H9 (cell line): ENCODE measurements at regions not wholly inside any gene's neighbourhood (a gene's known extent, or its start where the extent isn't known, plus 50 kb on each side); places are given as distances from the start of the nearest gene placed in this dataset.

Experiments
- DNase-seq: peaks from one replicate; pipeline ENCODE4 v3.0.0-alpha.2; 2017
- H2AFZ ChIP-seq: one replicate; pipeline ENCODE4 v1.6.1; 2013; ENCODE audit warnings: mild to moderate bottlenecking, low read length, control low read depth, moderate library complexity
- H2AK5ac ChIP-seq: 2 replicates; pipeline ENCODE4 v1.6.1; 2013; ENCODE audit warnings: low read length, control low read depth, mixed read lengths; ENCODE audit not compliant: insufficient read length
- H2BK120ac ChIP-seq: one replicate; pipeline ENCODE4 v1.6.1; 2013; ENCODE audit warnings: low read depth, mild to moderate bottlenecking, low read length, control low read depth, inconsistent platforms; ENCODE audit not compliant: poor library complexity, severe bottlenecking
- H2BK12ac ChIP-seq: 2 replicates; pipeline ENCODE4 v1.6.1; 2013; ENCODE audit warnings: low read length, control low read depth, mixed read lengths, low read depth; ENCODE audit not compliant: insufficient read length
- H2BK15ac ChIP-seq: 2 replicates; pipeline ENCODE4 v1.6.1; 2013; ENCODE audit warnings: low read depth, low read length, control low read depth
- H2BK20ac ChIP-seq: one replicate; pipeline ENCODE4 v1.6.1; 2013; ENCODE audit warnings: low read depth, mild to moderate bottlenecking, low read length, control low read depth, inconsistent platforms; ENCODE audit not compliant: poor library complexity, severe bottlenecking
- H2BK5ac ChIP-seq: 2 replicates; pipeline ENCODE4 v1.6.1; 2013; ENCODE audit warnings: low read length, control low read depth, mixed read lengths; ENCODE audit not compliant: insufficient read length
- H3K14ac ChIP-seq: 2 replicates; pipeline ENCODE4 v1.6.1; 2013; ENCODE audit warnings: low read length, control low read depth; ENCODE audit not compliant: insufficient read depth
- H3K18ac ChIP-seq: 2 replicates; pipeline ENCODE4 v1.6.1; 2013; ENCODE audit warnings: low read depth, mild to moderate bottlenecking, mixed read lengths, low read length, control low read depth; ENCODE audit not compliant: insufficient read length
- H3K23ac ChIP-seq: 2 replicates; pipeline ENCODE4 v1.6.1; 2013; ENCODE audit warnings: low read length, control low read depth, mixed read lengths, low read depth; ENCODE audit not compliant: insufficient read length
- H3K23me2 ChIP-seq: 2 replicates; pipeline ENCODE4 v1.6.1; 2013; ENCODE audit warnings: low read depth, mild to moderate bottlenecking, mixed read lengths, low read length, control low read depth; ENCODE audit not compliant: insufficient read length, poor library complexity, severe bottlenecking
- H3K27ac ChIP-seq: 2 replicates; pipeline ENCODE4 v1.5.1; 2013; ENCODE audit warnings: low read length, control low read depth, mixed read lengths, low read depth; ENCODE audit not compliant: insufficient read length
- H3K27me3 ChIP-seq: 2 replicates; pipeline ENCODE4 v1.6.1; 2013; ENCODE audit warnings: low read length, control low read depth, inconsistent platforms; ENCODE audit not compliant: insufficient read depth
- H3K4ac ChIP-seq: 2 replicates; pipeline ENCODE4 v1.6.1; 2013; ENCODE audit warnings: low read depth, mild to moderate bottlenecking, control low read depth, inconsistent platforms, low read length, moderate library complexity
- H3K4me1 ChIP-seq: 2 replicates; pipeline ENCODE4 v1.6.1; 2013; ENCODE audit warnings: low read length, control low read depth, inconsistent platforms; ENCODE audit not compliant: insufficient read depth
- H3K4me2 ChIP-seq: 2 replicates; pipeline ENCODE4 v1.6.1; 2013; ENCODE audit warnings: low read length, control low read depth, mixed read lengths; ENCODE audit not compliant: insufficient read length, insufficient read depth
- H3K56ac ChIP-seq: 2 replicates; pipeline ENCODE4 v1.6.1; 2013; ENCODE audit warnings: low read depth, mild to moderate bottlenecking, mixed read lengths, low read length, control low read depth; ENCODE audit not compliant: insufficient read length
- H3K79me1 ChIP-seq: 2 replicates; pipeline ENCODE4 v1.6.1; 2013; ENCODE audit warnings: low read depth, mild to moderate bottlenecking, moderate library complexity, low read length, control low read depth, inconsistent platforms; ENCODE audit not compliant: insufficient read depth, poor library complexity, severe bottlenecking
- H3K79me2 ChIP-seq: 2 replicates; pipeline ENCODE4 v1.6.1; 2013; ENCODE audit warnings: low read length, control low read depth, inconsistent platforms; ENCODE audit not compliant: insufficient read depth
- H3K9ac ChIP-seq: 2 replicates; pipeline ENCODE4 v1.6.1; 2013; ENCODE audit warnings: low read length, control low read depth, mixed read lengths; ENCODE audit not compliant: insufficient read length; ENCODE audit errors: extremely low read depth
- H3K9me3 ChIP-seq: one replicate; pipeline ENCODE4 v1.6.1; 2013; ENCODE audit warnings: low read depth, low read length, inconsistent platforms; ENCODE audit not compliant: control insufficient read depth
- H3T11ph ChIP-seq: one replicate; pipeline ENCODE4 v1.6.1; 2013; ENCODE audit warnings: mild to moderate bottlenecking, low read length, control low read depth, inconsistent platforms
- H4K20me1 ChIP-seq: one replicate; pipeline ENCODE4 v1.6.1; 2013; ENCODE audit not compliant: control insufficient read depth, insufficient read length, insufficient read depth
- H4K5ac ChIP-seq: 2 replicates; pipeline ENCODE4 v1.6.1; 2013; ENCODE audit warnings: low read depth, mild to moderate bottlenecking, mixed read lengths, low read length, control low read depth; ENCODE audit not compliant: insufficient read length
- H4K8ac ChIP-seq: replicated peaks from 2 replicates; pipeline ENCODE4 v1.6.1; 2013; ENCODE audit warnings: low read length, control low read depth, mixed read lengths, low read depth; ENCODE audit not compliant: insufficient read length
- H4K91ac ChIP-seq: 2 replicates; pipeline ENCODE4 v1.6.1; 2013; ENCODE audit warnings: low read depth, mild to moderate bottlenecking, moderate library complexity, mixed read lengths, low read length, control low read depth; ENCODE audit not compliant: insufficient read length
- H3K27ac Mint-ChIP-seq, 3 experiments: 2 replicates in 2 of 3; 3 replicates in 1 of 3; pipeline ENCODE4 v1.8.0; 2020 to 2021; ENCODE audit warnings: mixed read lengths in 3 of 3, mild to moderate bottlenecking in 1 of 3, moderate library complexity in 1 of 3
- H3K27me3 Mint-ChIP-seq: 2 replicates; pipeline ENCODE4 v1.8.0; 2021; ENCODE audit warnings: low read depth, mild to moderate bottlenecking, moderate library complexity, mixed read lengths
- H3K36me3 Mint-ChIP-seq, 3 experiments: 2 replicates in 2 of 3; 3 replicates in 1 of 3; pipeline ENCODE4 v1.8.0; 2020 to 2021; ENCODE audit warnings: low read depth in 3 of 3, mixed read lengths in 3 of 3; ENCODE audit not compliant: insufficient read depth in 1 of 3
- H3K4me1 Mint-ChIP-seq, 2 experiments: 2 replicates each; pipeline ENCODE4 v1.8.0; 2020; ENCODE audit warnings: mixed read lengths in 2 of 2
- H3K4me3 Mint-ChIP-seq, 2 experiments: 2 replicates in 1 of 2; 3 replicates in 1 of 2; pipeline ENCODE4 v1.8.0; 2020 to 2021; ENCODE audit warnings: mild to moderate bottlenecking in 2 of 2, mixed read lengths in 2 of 2, moderate library complexity in 1 of 2
- H3K9me3 Mint-ChIP-seq, 2 experiments: 2 replicates in 1 of 2; 3 replicates in 1 of 2; pipeline ENCODE4 v1.8.0; 2020; ENCODE audit warnings: mild to moderate bottlenecking in 2 of 2, mixed read lengths in 2 of 2, moderate library complexity in 1 of 2
- CTCF ChIP-seq: fragments of 200-600 bp; sonication (generic); conservative IDR thresholded peaks from 3 replicates; pipeline ENCODE4 v1.8.0; 2021; ENCODE audit warnings: antibody characterized with exemption, mild to moderate bottlenecking
- WGBS: extraction: QIAGEN DNeasy Blood & Tissue Kit; methylation state at CpG from one replicate; pipeline ENCODE4 v1.1.7; 2013; ENCODE audit warnings: missing lambda C conversion rate, low lambda C conversion rate, mixed read lengths; ENCODE audit not compliant: insufficient read length; ENCODE audit errors: extremely low coverage; 5-methylcytosine and 5-hydroxymethylcytosine counted together

DNA sequence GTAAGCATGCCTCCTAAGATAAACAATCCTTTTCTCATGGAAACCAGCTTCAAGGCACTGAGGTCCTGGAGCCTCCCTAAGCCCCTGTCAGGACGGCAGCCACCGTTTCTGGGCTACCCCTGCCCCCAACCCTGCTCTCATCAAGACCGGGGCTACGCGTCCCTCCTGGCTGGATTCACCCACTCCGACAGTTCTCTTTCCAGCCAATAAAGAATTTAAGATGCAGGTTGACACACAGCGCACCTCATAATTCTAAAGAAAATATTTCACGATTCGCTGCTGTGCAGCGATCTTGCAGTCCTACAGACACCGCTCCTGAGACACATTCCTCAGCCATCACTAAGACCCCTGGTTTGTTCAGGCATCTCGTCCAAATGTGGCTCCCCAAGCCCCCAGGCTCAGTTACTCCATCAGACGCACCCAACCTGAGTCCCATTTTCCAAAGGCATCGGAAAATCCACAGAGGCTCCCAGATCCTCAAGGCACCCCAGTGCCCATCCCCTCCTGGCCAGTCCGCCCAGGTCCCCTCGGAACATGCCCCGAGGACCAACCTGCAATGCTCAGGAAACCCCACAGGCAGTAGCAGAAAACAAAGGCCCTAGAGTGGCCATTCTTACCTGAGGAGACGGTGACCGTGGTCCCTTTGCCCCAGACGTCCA, 336.3 kb downstream of the TMEM121 start:
- H3K9me3 Mint-ChIP-seq: peaks cover 81 to 92% of the 10 kb centered on the region in 2 experiments
- Histone ChIP-seq H3K4me2 (no peak overlapping the region), H4K20me1 (no peaks in the 10 kb centered on the region), H3K27me3 (no peaks in the 10 kb centered on the region), H3K79me1 (no peaks in the 10 kb centered on the region), H3K14ac (no peak overlapping the region), H2BK120ac (no peak overlapping the region), H3K4me1 (no peaks in the 10 kb centered on the region), H3K23me2 (no peaks in the 10 kb centered on the region), H3K9me3 (peaks cover 79% of the 10 kb centered on the region), H3K79me2 (no peaks in the 10 kb centered on the region), H3K56ac (no peak overlapping the region), H4K91ac (no peak overlapping the region), H3K23ac (no peak overlapping the region), H2AFZ (no peak overlapping the region), H3K9ac (no peak overlapping the region), H2BK20ac (no peak overlapping the region), H4K5ac (no peak overlapping the region), H2BK5ac (no peak overlapping the region), H2BK12ac (no peak overlapping the region), H2BK15ac (no peak overlapping the region), H3T11ph (no peak overlapping the region), H2AK5ac (no peak overlapping the region), H4K8ac (no peak overlapping the region), H3K27ac (no peak overlapping the region), H3K4ac (no peak overlapping the region), H3K18ac (no peak overlapping the region)
- TF ChIP-seq CTCF: no peak
- H3K27ac Mint-ChIP-seq: no peak overlapping the region
- WGBS: no CpG with 5 or more reads among the region's 20 CpGs
- peaks cover 6 to 12% (median 11%) of the 10 kb centered on the region in 3 experiments; a peak in 5 of 7 replicates for H3K36me3 Mint-ChIP-seq
- H3K27me3 Mint-ChIP-seq: peaks cover 4% of the 10 kb centered on the region; the same call in 1 of the 2 replicates
- H3K4me1 Mint-ChIP-seq: no peaks in the 10 kb centered on the region
- no peak overlapping the region for H3K4me3 Mint-ChIP-seq
- no peak for DNase-seq
